Heart left ventricle (tissue), 13 donors: ENCODE measurements at regions not wholly inside any gene's neighbourhood (a gene's known extent, or its start where the extent isn't known, plus 50 kb on each side); places are given as distances from the start of the nearest gene placed in this dataset.

Source experiments
- CTCF ChIP-seq, 12 donors: fragments of 200-600 bp; sonication (generic) in 4 of 12; IDR thresholded peaks; one replicate each; pipeline versions ENCODE4 v1.5.0 to v1.8.0; 2018 to 2022; ENCODE audit warnings: antibody characterized with exemption in 12 of 12, mild to moderate bottlenecking in 5 of 12
- POLR2A ChIP-seq, 2 donors: fragments of 450-650 bp; IDR thresholded peaks; one replicate each; pipeline ENCODE4 v1.6.1; 2017; ENCODE audit warnings: antibody characterized with exemption in 2 of 2, mild to moderate bottlenecking in 2 of 2, moderate library complexity in 2 of 2
- donor health status: ischemic (EF 13 %, LVEDD 7.1; RV severe dilation, severe dysfunction).
- donor health status: DM: no; HTN: yes; CAD: no.
- donor health status: DM: no; HTN: no; CAD: no.
- donor health status: ischemic (EF 25% LVEDD 6.9; RV normal size, moderate dysfunction).
- donor health status: ischemic (EF 25% LVEDD 5.7; RV mildly dilated, moderate dysfunction).
- donor health status: ischemic (EF 35%, LVEDD 5.7; RV mildly dilated, moderate dysfunction).
- donor health status: nonischemic (EF 11% LVEDD 7.7; RV severe dilation, severe dysfunction).
- donor health status: DM: yes; HTN: yes; CAD: no.
- donor health status: PGD.
- donor health status: ischemic (EF 29% LVEDD 5.4; RV normal size, mild dysfunction).
- donor health status: nonischemic (EF 23%, LVEDD 6.1; RV moderate dilation, normal function).

DNA sequence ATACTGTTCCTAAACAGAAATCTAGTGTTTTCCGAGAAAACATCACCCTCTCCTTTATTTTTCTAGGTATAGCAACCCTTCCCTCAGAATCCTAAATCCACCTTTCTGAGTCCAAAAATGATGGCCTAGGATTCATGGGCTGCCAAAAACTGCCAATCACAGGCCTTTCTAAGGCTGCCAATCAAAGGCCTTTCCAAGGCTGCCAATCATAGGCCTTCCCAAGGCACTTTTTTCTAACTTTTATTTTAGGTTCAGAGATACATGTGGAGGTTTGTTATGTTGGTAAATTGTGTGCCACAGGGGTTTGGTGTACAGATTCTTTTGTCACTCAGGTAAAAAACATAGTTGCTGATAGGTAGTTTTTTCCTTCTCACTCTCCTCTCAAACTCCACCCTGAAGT is 673.7 kb downstream of the FAT4 start:
- no peak for TF ChIP-seq CTCF (IDR thresholded peaks at IDR 0.05)
- no peak for TF ChIP-seq POLR2A (IDR thresholded peaks at IDR 0.05)
